Daoy (cell line): ENCODE measurements at regions not wholly inside any gene's neighbourhood (a gene's known extent, or its start where the extent isn't known, plus 50 kb on each side); places are given as distances from the start of the nearest gene placed in this dataset.

Source experiments
- DNase-seq: peaks from one replicate; pipeline ENCODE4 v3.0.0-alpha.2; 2015; ENCODE audit warnings: low read depth

DNA sequence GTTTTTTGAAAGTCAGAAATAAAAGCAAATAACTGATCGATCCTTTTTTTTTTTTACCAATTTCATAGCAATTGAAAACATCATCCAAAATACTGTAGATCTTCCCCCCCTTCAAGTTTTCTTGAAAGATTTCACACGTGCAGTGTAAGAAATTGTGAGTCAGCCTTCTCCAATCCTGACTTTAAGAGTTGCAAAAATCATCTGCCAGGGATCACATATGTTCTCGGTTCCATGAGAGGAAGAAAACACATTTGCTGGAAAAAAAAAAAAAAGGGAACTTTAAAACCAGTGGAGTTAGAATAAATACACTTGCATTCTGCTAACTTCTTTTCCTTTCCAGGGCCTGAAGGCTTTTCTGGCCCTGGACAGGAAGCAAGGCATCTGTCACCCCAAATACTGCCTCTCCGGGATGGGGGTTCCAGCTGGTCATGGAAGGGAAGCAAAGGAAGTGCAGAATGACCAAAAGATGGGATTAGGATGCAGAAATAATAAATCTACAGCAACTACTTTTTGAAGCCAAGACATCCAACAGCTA, 198.4 kb upstream of the KIAA1217 start:
- no peak for DNase-seq

DNA sequence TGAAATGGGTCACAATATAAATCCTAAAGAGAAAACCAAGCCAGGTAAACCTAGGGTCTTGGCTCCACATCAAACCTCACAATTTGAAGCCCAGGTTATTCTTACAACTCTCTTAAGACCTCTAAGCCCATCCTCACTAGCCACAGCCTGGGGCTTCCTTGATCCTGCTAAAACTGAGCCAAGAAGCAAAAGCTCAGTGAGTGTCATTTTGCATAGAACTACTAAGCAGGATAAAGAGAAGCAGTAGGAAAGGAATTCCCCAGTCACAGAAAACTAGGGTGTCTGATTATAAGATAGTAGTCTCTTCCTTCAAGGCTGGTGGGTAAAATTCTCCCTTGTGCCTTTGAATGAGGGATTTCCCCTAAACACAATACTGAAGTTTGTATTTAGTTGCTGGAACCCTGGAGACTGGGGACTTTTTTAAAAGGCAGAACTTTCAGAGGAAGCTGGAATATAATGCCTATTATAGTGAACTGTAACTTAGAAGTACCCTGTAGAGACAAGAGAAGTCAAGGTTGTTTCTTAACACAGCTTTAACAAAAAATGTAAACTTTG, 196.6 kb upstream of the KIAA1217 start:
- no peak for DNase-seq

DNA sequence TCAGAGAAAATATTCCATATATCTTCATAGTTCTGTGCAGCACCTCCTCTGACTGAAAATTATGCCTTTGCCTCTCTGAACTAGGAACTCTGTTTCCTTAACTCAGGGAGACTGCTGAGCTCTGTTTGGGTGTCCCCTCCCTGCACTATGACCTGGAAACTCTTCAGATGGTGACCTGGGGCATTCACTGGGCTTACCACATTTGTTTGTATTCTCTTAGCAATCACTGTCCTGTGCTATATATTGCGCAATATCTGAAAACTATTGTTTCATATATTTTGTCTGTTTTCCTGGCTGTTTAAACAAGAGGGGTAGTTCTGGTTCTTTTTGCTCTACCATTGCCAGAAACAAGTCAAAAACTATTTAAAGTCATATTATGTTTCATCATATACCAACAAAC, 181.8 kb upstream of the KIAA1217 start:
- no peak for DNase-seq

DNA sequence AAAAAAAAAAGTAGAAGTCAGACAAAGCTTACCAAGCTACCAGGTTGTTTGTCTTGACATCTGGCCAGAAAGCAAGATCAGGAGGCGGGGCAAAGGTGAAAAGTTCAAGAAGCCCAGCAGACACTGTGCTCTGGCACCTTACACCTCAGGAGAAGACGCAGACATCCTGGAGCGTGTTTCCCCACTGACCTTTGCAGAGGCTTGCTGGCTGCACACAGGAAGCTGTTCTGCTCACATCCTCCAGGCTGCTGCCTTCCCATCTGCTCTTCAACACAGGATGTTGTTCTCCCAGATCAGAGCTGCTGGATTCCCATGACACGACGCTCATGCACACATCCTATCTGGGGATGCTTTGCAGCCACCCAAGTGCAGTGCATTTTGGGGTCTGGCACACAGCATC, 174.4 kb upstream of the KIAA1217 start:
- DNase-seq = peak; percentile 12

DNA sequence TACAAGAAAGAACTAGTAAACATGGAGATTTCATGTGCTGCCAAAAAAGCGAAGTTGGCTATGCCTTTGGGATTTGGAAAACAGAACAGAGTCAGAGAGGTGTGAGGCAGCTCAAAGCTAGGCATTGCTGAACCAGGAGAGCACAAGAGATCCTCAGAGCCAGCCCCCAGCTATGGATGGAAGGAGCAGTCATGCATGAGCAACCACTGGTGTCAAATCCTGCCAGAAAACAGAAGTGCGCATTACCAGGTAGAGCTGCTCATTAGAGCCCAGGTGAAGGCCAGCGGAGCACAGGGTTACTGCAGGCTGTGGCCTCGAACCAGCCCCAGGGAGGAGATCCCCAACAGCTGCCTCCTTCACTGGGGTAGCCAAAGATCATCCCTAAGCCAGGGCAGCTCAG, 173.2 kb upstream of the KIAA1217 start:
- DNase-seq = no peak

DNA sequence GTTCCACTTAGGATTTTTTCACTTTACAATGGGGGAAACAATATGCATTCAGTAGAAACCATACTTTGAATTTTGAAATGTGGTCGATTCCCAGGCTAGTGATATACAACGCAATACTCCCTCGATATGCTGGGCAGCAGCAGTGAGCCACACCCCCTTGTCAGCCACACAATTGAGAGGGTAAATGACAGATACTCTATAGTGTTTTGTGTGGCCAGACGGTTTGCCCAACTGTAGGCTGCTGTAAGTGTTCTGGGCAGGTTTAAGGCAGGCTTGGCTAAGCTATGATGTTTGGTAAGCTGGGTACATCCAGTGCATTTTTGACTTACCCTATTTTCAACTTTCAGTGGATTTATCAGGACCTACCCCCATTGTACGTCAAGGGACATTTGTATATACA, 169.6 kb upstream of the KIAA1217 start:
- DNase-seq = no peak

DNA sequence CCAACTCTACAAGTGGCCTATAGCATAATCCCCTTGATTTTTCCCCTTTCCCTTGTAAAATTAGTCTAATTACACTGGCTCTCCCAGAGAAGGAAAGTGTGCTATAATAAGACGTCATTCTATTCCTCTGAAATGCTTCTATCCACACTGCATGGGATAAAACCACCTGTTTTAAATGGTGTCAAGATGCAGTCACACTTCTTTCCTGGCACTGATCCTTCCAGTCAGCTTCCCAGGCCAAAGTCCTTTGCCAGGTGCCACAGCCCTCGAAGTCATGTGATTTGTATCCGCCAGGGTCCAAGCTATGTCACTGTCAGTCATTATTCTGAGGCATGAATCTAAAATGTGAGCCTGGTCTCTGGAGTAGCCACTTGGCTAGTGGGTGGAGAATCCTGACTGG, 169.0 kb upstream of the KIAA1217 start:
- no peak for DNase-seq

DNA sequence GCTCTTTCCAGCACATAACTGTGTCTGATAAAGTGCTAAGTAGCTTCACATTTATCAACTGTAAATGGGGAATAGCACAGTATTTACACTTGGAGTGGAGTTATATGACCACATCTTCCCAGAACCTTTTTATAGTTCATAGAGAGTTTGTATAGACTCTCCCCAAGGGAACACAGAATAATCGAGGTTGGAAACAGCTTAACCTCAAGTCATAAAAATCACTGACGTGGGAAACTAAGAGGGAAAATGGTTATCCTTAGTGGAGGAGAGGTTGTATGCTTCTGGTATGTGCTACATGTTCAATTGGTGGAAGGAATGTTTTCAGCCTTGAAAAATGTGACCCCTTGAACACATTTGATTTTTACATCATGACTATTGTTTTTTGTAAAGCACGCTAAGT, 167.9 kb upstream of the KIAA1217 start:
- no peak for DNase-seq

DNA sequence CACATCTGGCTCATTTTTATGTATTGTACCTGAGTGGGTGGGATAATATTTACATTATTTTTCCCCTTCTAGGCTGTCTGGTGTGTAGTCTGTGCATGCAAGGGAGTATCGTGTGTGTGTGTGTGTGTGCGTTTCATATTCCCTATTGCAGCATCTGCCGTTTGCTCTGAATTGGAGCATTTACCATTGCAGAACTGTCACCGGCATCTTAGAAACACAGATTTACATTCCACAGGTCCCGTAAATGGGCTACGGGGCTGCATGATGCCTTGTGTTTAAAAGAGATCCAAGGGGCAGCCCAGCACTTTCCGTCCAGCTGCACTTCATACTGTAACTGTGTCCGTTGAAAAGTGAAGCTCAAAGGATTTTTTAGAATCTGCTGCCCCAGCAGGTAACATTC, 167.1 kb upstream of the KIAA1217 start:
- DNase-seq = no peak

DNA sequence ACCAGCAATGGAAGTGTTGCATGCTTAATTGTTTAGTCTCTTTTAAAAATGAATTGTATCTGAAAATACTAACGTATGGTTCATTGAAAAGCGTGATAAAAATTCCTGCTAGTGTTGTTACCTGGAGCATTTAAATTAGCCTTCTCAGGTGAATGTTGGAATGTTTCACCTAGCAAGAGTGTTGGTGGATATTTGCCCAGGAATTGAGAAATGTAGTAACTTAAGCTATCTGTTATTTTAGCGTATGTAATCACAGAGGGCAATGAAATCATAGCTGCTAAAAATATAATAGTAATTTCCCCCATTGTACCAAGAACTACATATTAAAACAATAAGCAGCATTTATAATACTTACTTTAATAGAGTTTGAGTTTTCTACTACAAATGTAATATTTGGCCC, 166.1 kb upstream of the KIAA1217 start:
- DNase-seq = no peak

DNA sequence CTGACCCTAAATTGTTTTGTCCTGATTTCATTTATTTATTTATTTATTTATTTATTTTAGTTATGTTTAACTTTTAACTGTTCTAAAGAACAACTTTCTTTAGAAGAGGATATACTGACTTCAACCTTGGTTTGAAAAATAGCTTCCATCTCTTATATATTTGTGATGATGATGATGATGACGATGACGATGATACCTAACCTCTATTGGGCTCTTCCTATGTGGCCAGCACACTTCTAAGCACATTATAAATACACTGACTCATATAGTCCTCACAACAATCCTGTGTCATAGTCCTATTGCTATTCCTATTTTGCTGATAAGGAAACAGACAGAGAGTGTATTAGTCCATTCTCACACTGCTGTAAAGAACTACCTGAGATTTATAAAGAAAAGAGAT, 162.9 kb upstream of the KIAA1217 start:
- DNase-seq = no peak

DNA sequence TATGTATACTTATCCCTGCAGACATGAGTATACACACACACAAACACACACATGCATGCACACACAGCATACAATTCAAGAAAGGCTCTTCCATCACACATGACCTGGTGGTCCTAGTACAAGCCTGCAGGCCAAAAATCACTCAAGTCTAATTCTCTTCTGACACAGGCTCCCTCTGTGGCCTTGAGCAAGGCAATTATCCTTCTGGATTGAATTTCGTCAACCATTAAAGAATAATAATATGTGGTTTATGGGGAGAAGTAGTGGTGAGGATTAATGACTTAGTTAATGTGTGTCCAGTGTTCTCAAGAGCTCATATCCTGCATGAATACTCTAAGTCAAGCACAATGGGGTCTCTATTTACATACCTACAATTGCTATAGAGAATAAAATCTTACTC, 161.8 kb upstream of the KIAA1217 start:
- no peak for DNase-seq

DNA sequence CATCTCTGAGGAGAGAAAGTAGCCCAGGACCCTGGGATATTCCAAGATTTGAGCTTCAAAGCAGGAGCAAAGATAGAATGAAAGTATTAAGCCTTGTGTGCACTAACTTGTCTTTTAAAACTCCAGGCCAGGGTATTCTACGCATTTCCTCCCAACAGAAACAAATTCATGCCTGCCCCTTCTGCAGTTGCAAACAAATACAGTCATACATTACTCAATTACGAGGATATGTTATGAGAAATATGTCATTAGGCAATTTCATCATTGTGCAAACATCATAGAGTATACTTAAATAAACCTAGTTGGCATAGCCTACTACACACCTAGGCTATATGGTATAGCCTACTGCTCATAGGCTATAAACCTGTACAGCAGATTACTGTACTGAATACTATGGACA, 154.5 kb upstream of the KIAA1217 start:
- DNase-seq = no peak

DNA sequence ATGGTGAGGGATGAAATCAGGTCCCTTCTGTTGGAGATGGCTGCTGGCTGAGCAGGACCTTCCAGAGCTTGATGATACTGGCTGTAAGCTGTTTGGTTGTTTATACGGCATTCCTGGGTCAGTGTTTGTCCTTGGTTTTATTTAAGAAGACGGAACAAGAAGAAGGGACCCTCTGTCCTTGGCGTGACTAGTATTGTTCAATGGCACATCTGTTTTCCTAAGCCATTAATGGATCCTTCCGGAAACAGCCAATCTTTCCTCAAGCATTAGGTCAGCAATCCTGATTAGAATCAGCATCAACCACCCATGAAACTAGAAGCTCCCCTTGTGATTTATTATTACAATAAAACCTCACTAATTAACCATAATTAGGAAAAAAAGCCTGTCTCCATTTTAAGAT, 128.7 kb upstream of the KIAA1217 start:
- no peak for DNase-seq

DNA sequence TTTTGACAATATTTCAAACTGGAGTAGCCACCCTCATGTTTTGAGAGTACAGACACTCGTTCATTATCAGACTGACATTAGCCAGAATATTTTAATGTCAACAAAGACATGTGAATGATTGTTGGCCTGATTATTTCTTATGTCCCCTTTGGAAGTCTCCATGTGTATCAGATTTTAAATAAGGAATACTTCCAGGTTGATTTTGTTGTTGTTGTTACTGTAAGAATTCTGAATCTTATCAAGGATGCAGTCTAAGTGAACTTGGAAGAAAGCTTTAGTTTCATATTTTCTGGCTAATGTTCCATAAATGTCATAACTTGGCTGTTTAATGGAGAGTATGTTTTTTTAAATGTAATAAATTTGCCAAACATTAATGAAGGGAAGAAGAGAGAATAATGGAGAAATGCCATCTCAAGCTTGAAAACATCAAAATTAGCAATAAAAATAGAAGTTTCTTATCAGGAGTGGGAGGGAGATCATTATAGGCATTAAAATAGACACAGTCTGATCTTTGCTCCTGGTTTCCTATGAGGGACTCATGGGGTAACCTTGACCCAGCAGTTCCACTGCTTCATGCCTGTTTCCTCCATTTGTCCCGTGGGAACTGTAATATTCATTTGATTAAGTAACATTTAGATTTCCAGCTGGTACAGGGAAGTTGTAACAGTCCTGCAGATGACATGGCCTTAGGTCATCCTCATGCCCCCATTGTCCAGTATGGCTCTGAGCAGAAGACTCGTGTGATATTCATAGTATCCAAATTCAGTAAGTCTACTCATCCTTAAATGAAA, 122.4 kb upstream of the KIAA1217 start:
- DNase-seq = no peak

DNA sequence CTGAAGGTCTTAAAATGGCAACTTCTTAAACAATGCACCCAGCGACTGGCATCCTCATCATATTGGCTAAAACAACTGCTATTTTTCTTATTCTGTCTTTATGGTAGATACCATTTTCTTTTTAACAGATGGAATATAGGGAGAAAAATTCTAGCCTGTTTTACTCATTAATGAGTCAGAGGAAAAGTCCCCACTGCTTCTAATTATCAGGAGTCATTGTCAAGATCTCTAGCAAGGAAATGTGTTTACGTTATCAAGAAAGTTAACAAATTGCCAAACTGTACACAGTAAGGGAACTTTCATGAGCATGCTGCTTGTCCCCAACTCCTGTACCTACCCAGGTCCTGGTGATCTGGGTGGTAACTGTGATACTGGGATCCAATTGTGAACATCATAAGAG, 117.7 kb upstream of the KIAA1217 start:
- no peak for DNase-seq

DNA sequence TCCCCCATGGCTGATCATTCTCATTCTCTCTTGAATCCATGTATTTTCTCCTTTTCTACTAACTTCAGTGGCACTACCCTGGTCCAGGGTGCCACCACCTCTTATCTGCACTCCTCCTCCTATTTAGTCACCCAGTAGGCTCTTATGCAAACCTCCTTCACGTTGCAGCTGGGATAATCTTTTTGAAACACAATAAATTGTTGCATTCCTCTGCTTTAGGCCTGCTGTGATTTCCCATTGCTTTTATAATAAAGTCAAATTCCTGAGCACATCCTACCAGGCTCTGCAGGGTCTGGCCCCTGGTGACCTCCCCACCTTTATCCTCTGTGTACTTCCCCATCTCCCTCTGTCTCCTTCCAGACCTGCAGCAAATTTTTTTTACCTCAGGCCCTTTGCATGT, 112.7 kb upstream of the KIAA1217 start:
- DNase-seq = no peak

DNA sequence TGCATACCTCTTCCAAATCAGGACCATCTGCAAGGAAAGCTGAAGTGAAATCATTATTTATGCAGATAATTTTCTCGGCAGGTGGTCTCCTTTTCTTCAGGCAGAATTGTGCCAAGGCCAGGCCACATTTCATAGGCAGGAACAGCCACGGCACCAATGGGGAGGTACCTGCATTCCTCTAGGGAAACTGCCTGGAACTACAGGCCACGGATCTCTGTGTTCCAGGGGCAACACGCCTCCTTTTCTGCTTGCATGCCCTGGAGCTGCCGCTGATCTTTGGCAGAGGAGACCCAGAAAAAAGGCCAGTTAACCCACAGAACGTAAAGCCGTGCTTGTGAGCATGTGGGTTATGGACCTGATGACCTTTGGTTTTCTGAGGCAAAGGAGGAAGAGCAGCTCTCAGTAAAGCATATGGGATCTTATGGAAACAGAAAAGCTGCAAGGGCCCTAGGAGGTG, 111.2 kb upstream of the KIAA1217 start:
- DNase-seq = no peak

DNA sequence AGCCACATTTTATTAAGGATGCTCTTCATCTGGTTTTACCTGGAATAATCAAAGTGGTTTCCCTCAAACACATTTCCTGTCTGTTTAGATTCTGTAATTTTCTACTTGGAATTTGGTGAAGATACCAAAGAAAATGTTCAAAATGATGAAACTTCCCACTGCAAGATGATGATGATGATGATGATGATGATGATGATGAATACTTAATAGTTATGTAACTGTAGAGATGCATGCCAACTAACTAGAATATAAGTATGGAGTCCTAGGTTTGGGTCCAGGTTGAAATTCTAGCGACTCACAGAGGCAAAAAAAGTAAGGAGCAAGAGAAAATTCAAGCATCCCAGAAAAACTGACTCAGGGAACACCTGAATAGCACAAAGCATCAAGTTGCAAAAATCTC, 104.0 kb upstream of the KIAA1217 start:
- no peak for DNase-seq

DNA sequence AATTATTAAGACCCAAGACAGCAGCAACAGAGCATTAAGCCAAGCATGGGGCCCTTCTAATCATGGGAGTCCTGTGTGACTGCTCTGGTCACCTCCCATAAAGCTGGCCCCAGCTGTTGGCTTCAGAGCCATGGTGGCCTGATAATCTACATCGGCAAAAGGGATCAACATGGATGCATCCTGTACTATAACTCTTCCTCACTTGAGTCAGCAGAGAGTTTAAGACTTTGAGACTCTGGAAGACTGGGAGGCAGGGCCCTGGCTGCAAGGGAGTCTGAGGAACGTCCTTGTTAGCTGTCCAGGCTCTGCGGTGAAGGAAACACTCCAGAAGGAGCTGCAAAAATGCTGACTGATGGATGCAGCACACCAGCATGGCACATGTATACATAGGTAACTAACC, 95.0 kb upstream of the KIAA1217 start:
- DNase-seq = no peak

DNA sequence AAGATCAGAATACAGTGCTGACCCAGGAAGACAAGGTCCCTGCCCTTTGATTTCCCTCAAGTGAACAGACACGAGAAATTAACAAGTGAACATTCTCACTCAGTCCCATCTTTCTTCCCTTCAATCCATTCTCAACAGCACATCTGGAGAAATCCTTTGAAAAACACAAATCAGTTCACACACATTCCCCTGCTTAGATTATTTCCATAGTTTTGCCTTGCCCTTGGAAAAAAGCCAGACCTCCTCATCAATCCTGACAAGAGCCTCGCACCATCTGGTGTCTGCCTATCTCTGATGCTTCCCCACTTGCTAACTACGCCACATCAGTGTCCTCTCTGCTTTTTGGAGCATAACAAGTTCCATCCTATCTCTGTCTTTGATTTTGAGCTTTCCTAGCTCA, 94.4 kb upstream of the KIAA1217 start:
- no peak for DNase-seq

DNA sequence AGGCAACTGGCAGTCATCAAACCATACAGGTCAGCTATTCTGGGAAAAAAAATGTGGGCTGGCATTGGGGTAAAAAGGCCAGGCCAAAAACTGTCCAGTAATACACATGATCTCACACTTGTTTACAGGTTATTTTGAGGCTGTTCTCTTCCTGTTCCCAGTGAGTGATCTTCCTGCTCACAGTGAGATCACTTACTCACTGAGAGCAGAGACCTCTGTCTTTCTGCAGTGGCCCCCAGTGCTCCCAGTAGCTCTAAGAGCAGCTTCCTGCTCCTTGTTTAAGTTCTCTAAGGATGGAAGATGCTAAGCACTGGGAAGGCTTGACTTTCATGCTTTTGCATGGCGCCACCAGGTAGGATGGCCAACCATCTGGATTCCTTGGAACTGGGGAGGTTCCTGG, 93.5 kb upstream of the KIAA1217 start:
- DNase-seq = no peak

DNA sequence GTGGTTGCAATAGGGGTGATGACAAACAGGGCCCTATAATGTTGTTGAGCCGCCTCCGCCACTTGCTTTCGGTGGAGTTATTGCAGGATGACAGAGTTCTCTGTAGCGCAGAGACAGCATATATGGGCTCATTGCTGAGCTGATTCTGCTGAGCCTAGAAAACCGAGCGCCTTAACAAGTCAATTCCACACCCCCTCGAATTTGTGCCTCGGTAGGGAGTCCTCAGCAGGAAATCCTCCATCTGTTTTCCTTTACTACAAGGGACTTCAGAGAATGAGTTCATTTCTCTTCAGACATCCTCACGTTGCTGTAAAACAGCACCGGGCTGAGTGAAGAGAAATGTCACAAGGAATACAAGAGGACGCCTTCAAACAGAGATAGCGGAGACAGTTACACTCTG, 90.7 kb upstream of the KIAA1217 start:
- DNase-seq = no peak

DNA sequence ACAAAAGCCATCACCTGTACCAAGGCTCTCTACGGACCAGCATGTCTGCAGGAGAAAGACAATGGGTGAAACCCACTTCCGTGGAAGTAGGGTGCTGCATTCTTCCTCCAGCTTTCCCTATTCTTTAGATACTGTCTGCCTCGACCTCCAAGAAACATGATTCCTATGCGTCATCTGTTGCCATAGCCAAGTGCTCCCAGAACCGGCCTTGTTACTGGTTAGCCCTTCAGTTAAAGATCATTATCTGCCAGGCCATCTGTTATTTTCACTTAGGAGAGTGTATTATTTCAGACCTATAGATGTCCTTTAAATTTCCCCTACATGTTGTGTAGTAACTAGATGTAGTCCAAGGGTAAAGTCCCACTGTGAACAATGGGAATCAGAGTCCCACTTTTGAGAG, 89.0 kb upstream of the KIAA1217 start:
- DNase-seq = no peak
